WERI-Rb-1 (cell line): ENCODE measurements at regions not wholly inside any gene's neighbourhood (a gene's known extent, or its start where the extent isn't known, plus 50 kb on each side); places are given as distances from the start of the nearest gene placed in this dataset.
"Not testable (repeated sequence)": the region's sequence is repeated elsewhere in the genome, so short reads cannot be mapped to it uniquely, and the experiment has no call there.

Experiments used
- DNase-seq: peaks from one replicate; pipeline ENCODE4 v3.0.0-alpha.2; 2020
- H3K27ac ChIP-seq: fragments of 250-450 bp; sonication (Bioruptor Pico); 2 replicates; pipeline ENCODE4 v1.5.1; 2020; ENCODE audit warnings: mild to moderate bottlenecking, moderate library complexity
- H3K27me3 ChIP-seq: fragments of 250-450 bp; sonication (Bioruptor Pico); 2 replicates; pipeline ENCODE4 v1.5.1; 2021; ENCODE audit warnings: mild to moderate bottlenecking, low read depth, moderate library complexity; ENCODE audit not compliant: insufficient read depth, severe bottlenecking
- H3K36me3 ChIP-seq: fragments of 250-450 bp; sonication (Bioruptor Pico); 2 replicates; pipeline ENCODE4 v1.5.1; 2020; ENCODE audit warnings: mild to moderate bottlenecking, moderate library complexity
- H3K4me3 ChIP-seq: 2 replicates; pipeline ENCODE4 v1.5.1; 2011; ENCODE audit warnings: low read depth, mild to moderate bottlenecking, control low read depth, low read length
- H3K9me3 ChIP-seq: fragments of 250-450 bp; sonication (Bioruptor Pico); 2 replicates; pipeline ENCODE4 v1.5.1; 2021; ENCODE audit warnings: mild to moderate bottlenecking, moderate library complexity; ENCODE audit not compliant: severe bottlenecking

- H3K27ac ChIP-seq, H3K9me3 ChIP-seq, H3K36me3 ChIP-seq, H3K4me3 ChIP-seq, H3K27me3 ChIP-seq, DNase-seq: not testable (repeated sequence)
These were observed 150.6 kb downstream of the NBPF8 start for GRCh38 chr1:120565396-120565795.

- not testable (repeated sequence) for H3K36me3 ChIP-seq, H3K27ac ChIP-seq, H3K4me3 ChIP-seq, DNase-seq, H3K9me3 ChIP-seq, H3K27me3 ChIP-seq
These were observed 152.8 kb downstream of the NBPF8 start for GRCh38 chr1:120567620-120568019.

GRCh38 chr1:120575201-120575600 is 148.5 kb upstream of the NBPF26 start:
- not testable (repeated sequence) for DNase-seq, H3K27ac ChIP-seq, H3K4me3 ChIP-seq, H3K27me3 ChIP-seq, H3K9me3 ChIP-seq, H3K36me3 ChIP-seq

- H3K4me3 ChIP-seq, H3K36me3 ChIP-seq, H3K27me3 ChIP-seq, H3K9me3 ChIP-seq, H3K27ac ChIP-seq, DNase-seq: not testable (repeated sequence)
These were observed 141.6 kb upstream of the NBPF26 start for GRCh38 chr1:120582135-120582534.

GRCh38 chr1:120586053-120586452 is 137.7 kb upstream of the NBPF26 start:
- not testable (repeated sequence) for H3K27ac ChIP-seq, H3K9me3 ChIP-seq, DNase-seq, H3K36me3 ChIP-seq, H3K4me3 ChIP-seq, H3K27me3 ChIP-seq

GRCh38 chr1:120588811-120589210 is 134.9 kb upstream of the NBPF26 start:
- H3K36me3 ChIP-seq, H3K4me3 ChIP-seq, H3K9me3 ChIP-seq, DNase-seq, H3K27ac ChIP-seq, H3K27me3 ChIP-seq: not testable (repeated sequence)

GRCh38 chr1:120591774-120592173 is 132.0 kb upstream of the NBPF26 start:
- H3K36me3 ChIP-seq, H3K27ac ChIP-seq, DNase-seq, H3K4me3 ChIP-seq, H3K9me3 ChIP-seq, H3K27me3 ChIP-seq: not testable (repeated sequence)

- not testable (repeated sequence) for H3K9me3 ChIP-seq, H3K4me3 ChIP-seq, H3K27me3 ChIP-seq, H3K27ac ChIP-seq, H3K36me3 ChIP-seq, DNase-seq
These were observed 130.8 kb upstream of the NBPF26 start for GRCh38 chr1:120592943-120593342.

- not testable (repeated sequence) for H3K27ac ChIP-seq, H3K9me3 ChIP-seq, H3K36me3 ChIP-seq, H3K4me3 ChIP-seq, H3K27me3 ChIP-seq, DNase-seq
These were observed 130.1 kb upstream of the NBPF26 start for GRCh38 chr1:120593648-120594047.

GRCh38 chr1:120598331-120598951 is 125.3 kb upstream of the NBPF26 start:
- not testable (repeated sequence) for H3K9me3 ChIP-seq, H3K27me3 ChIP-seq, H3K4me3 ChIP-seq, H3K36me3 ChIP-seq, H3K27ac ChIP-seq, DNase-seq

- H3K27me3 ChIP-seq, DNase-seq, H3K27ac ChIP-seq, H3K9me3 ChIP-seq, H3K4me3 ChIP-seq, H3K36me3 ChIP-seq: not testable (repeated sequence)
These were observed 124.2 kb upstream of the NBPF26 start for GRCh38 chr1:120599511-120599910.

- H3K36me3 ChIP-seq, H3K27ac ChIP-seq, H3K27me3 ChIP-seq, H3K9me3 ChIP-seq, DNase-seq, H3K4me3 ChIP-seq: not testable (repeated sequence)
These were observed 123.2 kb upstream of the NBPF26 start for GRCh38 chr1:120600442-120601041.

- H3K9me3 ChIP-seq, H3K27ac ChIP-seq, H3K4me3 ChIP-seq, H3K36me3 ChIP-seq, DNase-seq, H3K27me3 ChIP-seq: not testable (repeated sequence)
These were observed 115.9 kb upstream of the NBPF26 start for GRCh38 chr1:120607882-120608281.

- not testable (repeated sequence) for H3K9me3 ChIP-seq, H3K27ac ChIP-seq, H3K4me3 ChIP-seq, DNase-seq, H3K27me3 ChIP-seq, H3K36me3 ChIP-seq
These were observed 115.3 kb upstream of the NBPF26 start for GRCh38 chr1:120608314-120609014.

GRCh38 chr1:120609015-120609573 is 114.7 kb upstream of the NBPF26 start:
- DNase-seq, H3K4me3 ChIP-seq, H3K36me3 ChIP-seq, H3K27me3 ChIP-seq, H3K9me3 ChIP-seq, H3K27ac ChIP-seq: not testable (repeated sequence)
